Neural cell (in vitro differentiated cells): ENCODE measurements at regions not wholly inside any gene's neighbourhood (a gene's known extent, or its start where the extent isn't known, plus 50 kb on each side); places are given as distances from the start of the nearest gene placed in this dataset.

Experiments used
- H2AFZ ChIP-seq: fragments of 200-600, 300-800 bp; sonication (generic), shearing (Covaris generic); 2 replicates; pipeline ENCODE4 v1.6.0; 2014; ENCODE audit warnings: low read depth, mild to moderate bottlenecking, antibody characterized with exemption, low read length, moderate library complexity
- H3F3A ChIP-seq: fragments of 200-600 bp; shearing (Covaris generic); 2 replicates; pipeline ENCODE4 v1.6.1; 2016; ENCODE audit warnings: mild to moderate bottlenecking, moderate library complexity, mixed read lengths, antibody characterized with exemption, low read length; ENCODE audit not compliant: insufficient read depth, poor library complexity, severe bottlenecking
- H3K27ac ChIP-seq: fragments of 200-600, 300-800 bp; sonication (generic), shearing (Covaris generic); 2 replicates; pipeline ENCODE4 v1.5.1; 2014; ENCODE audit warnings: mild to moderate bottlenecking, low read length, moderate library complexity
- H3K27me3 ChIP-seq: fragments of 300-800, 200-600 bp; sonication (generic), shearing (Covaris generic); 2 replicates; pipeline ENCODE4 v1.6.0; 2014; ENCODE audit warnings: mild to moderate bottlenecking, low read depth, low read length, moderate library complexity; ENCODE audit not compliant: insufficient read depth
- H3K36me3 ChIP-seq: fragments of 300-800, 200-600 bp; sonication (generic), shearing (Covaris generic); 2 replicates; pipeline ENCODE4 v1.5.1; 2014; ENCODE audit warnings: mild to moderate bottlenecking, antibody characterized with exemption, low read length, moderate library complexity; ENCODE audit not compliant: insufficient read depth
- H3K4me2 ChIP-seq: fragments of 300-800, 200-600 bp; sonication (generic), shearing (Covaris generic); 2 replicates; pipeline ENCODE4 v1.6.0; 2014; ENCODE audit warnings: mild to moderate bottlenecking, low read length
- H3K4me3 ChIP-seq: fragments of 300-800, 200-600 bp; sonication (generic), shearing (Covaris generic); 2 replicates; pipeline ENCODE4 v1.5.1; 2014; ENCODE audit warnings: mild to moderate bottlenecking, low read length, moderate library complexity
- H3K79me2 ChIP-seq: fragments of 200-600 bp; shearing (Covaris generic); replicated peaks from 2 replicates; pipeline ENCODE4 v1.6.0; 2014; ENCODE audit warnings: mild to moderate bottlenecking, low read length, moderate library complexity; ENCODE audit not compliant: insufficient read depth
- H3K9ac ChIP-seq: fragments of 300-800, 200-600 bp; sonication (generic), shearing (Covaris generic); 2 replicates; pipeline ENCODE4 v1.6.1; 2016; ENCODE audit warnings: mild to moderate bottlenecking, low read length, mixed read lengths
- H3K9me2 ChIP-seq: fragments of 200-600 bp; shearing (Covaris generic); 2 replicates; pipeline ENCODE4 v1.6.1; 2016; ENCODE audit warnings: mild to moderate bottlenecking, low read length, mixed read lengths; ENCODE audit not compliant: insufficient read depth
- H3K9me3 ChIP-seq: fragments of 200-600, 300-800 bp; sonication (generic), shearing (Covaris generic); 2 replicates; pipeline ENCODE4 v1.6.1; 2016; ENCODE audit warnings: mild to moderate bottlenecking, mixed run types, low read length, moderate library complexity, mixed read lengths
- H4K20me1 ChIP-seq: fragments of 200-600 bp; shearing (Covaris generic); 2 replicates; pipeline ENCODE4 v1.6.1; 2016; ENCODE audit warnings: mild to moderate bottlenecking, mixed run types; ENCODE audit not compliant: insufficient read depth
- CTCF ChIP-seq: fragments of 450-650 bp; IDR thresholded peaks from 2 replicates; pipeline ENCODE4 v1.5.1; 2014; ENCODE audit warnings: antibody characterized with exemption, mild to moderate bottlenecking, moderate library complexity; ENCODE audit not compliant: poor library complexity, severe bottlenecking
- EP300 ChIP-seq: fragments of 450-650 bp; conservative IDR thresholded peaks from 2 replicates; pipeline ENCODE4 v1.6.1; 2014; ENCODE audit warnings: antibody characterized with exemption, mild to moderate bottlenecking, moderate library complexity; ENCODE audit not compliant: poor library complexity, severe bottlenecking
- EZH2 ChIP-seq: fragments of 200-600, 300-800 bp; shearing (Covaris generic), sonication (generic); IDR thresholded peaks from 2 replicates; pipeline ENCODE4 v1.6.1; 2014; ENCODE audit warnings: antibody characterized with exemption, low read length, borderline replicate concordance, mild to moderate bottlenecking; ENCODE audit not compliant: insufficient read depth, poor library complexity, severe bottlenecking
- MXI1 ChIP-seq: fragments of 450-650 bp; conservative IDR thresholded peaks from 2 replicates; pipeline ENCODE4 v1.6.1; 2014; ENCODE audit warnings: antibody characterized with exemption, mild to moderate bottlenecking; ENCODE audit not compliant: poor library complexity, severe bottlenecking
- POLR2AphosphoS5 ChIP-seq: IDR thresholded peaks from 2 replicates; pipeline ENCODE4 v1.6.1; 2012
- RAD21 ChIP-seq: fragments of 450-650 bp; conservative IDR thresholded peaks from 2 replicates; pipeline ENCODE4 v1.6.1; 2014; ENCODE audit warnings: antibody characterized with exemption, mild to moderate bottlenecking, moderate library complexity
- SMC3 ChIP-seq: fragments of 450-650 bp; conservative IDR thresholded peaks from 2 replicates; pipeline ENCODE4 v1.6.1; 2014; ENCODE audit warnings: antibody characterized with exemption, mild to moderate bottlenecking, moderate library complexity; ENCODE audit not compliant: poor library complexity
- TAF1 ChIP-seq: IDR thresholded peaks from 2 replicates; pipeline ENCODE4 v1.6.1; 2012; ENCODE audit warnings: low read depth
- TF ChIP-seq, protein P1 (sequence below): IDR thresholded peaks from 2 replicates; pipeline ENCODE4 v1.6.1; 2012; ENCODE audit warnings: borderline replicate concordance

- no peak overlapping the region for H3K27ac ChIP-seq
- H3K9me3 ChIP-seq = no peaks in the 10 kb centered on the region
- H4K20me1 ChIP-seq = no peaks in the 10 kb centered on the region
- no peaks in the 10 kb centered on the region for H3K36me3 ChIP-seq
- no peak overlapping the region for H2AFZ ChIP-seq
- no peaks in the 10 kb centered on the region for H3F3A ChIP-seq
- H3K79me2 ChIP-seq = no peaks in the 10 kb centered on the region
- no peak overlapping the region for H3K4me3 ChIP-seq
- H3K9ac ChIP-seq = no peak overlapping the region
- no peaks in the 10 kb centered on the region for H3K9me2 ChIP-seq
- no peak overlapping the region for H3K4me2 ChIP-seq
- H3K27me3 ChIP-seq = no peaks in the 10 kb centered on the region
- TF ChIP-seq RAD21 = no peak
- TF ChIP-seq, protein P1, sequence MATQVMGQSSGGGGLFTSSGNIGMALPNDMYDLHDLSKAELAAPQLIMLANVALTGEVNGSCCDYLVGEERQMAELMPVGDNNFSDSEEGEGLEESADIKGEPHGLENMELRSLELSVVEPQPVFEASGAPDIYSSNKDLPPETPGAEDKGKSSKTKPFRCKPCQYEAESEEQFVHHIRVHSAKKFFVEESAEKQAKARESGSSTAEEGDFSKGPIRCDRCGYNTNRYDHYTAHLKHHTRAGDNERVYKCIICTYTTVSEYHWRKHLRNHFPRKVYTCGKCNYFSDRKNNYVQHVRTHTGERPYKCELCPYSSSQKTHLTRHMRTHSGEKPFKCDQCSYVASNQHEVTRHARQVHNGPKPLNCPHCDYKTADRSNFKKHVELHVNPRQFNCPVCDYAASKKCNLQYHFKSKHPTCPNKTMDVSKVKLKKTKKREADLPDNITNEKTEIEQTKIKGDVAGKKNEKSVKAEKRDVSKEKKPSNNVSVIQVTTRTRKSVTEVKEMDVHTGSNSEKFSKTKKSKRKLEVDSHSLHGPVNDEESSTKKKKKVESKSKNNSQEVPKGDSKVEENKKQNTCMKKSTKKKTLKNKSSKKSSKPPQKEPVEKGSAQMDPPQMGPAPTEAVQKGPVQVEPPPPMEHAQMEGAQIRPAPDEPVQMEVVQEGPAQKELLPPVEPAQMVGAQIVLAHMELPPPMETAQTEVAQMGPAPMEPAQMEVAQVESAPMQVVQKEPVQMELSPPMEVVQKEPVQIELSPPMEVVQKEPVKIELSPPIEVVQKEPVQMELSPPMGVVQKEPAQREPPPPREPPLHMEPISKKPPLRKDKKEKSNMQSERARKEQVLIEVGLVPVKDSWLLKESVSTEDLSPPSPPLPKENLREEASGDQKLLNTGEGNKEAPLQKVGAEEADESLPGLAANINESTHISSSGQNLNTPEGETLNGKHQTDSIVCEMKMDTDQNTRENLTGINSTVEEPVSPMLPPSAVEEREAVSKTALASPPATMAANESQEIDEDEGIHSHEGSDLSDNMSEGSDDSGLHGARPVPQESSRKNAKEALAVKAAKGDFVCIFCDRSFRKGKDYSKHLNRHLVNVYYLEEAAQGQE = no peak
- TF ChIP-seq EP300 = no peak
- TF ChIP-seq CTCF = no peak
- no peak for TF ChIP-seq POLR2AphosphoS5
- no peak for TF ChIP-seq TAF1
- TF ChIP-seq EZH2 = no peak
- TF ChIP-seq MXI1 = no peak
- no peak for TF ChIP-seq SMC3
Observed at GRCh38 chr7:50155755-50156154, 62.7 kb upstream of the ZPBP start.

- H3K27ac ChIP-seq = no peak overlapping the region
- TF ChIP-seq SMC3 (no peak), CTCF (no peak), MXI1 (no peak), EP300 (no peak), POLR2AphosphoS5 (no peak), RAD21 (no peak), EZH2 (no peak), TAF1 (no peak)
- TF ChIP-seq, protein P1 = no peak
- no peaks in the 10 kb centered on the region for H3K79me2 ChIP-seq
- no peaks in the 10 kb centered on the region for H4K20me1 ChIP-seq
- no peaks in the 10 kb centered on the region for H3K9me3 ChIP-seq
- H3F3A ChIP-seq = no peaks in the 10 kb centered on the region
- no peak overlapping the region for H3K4me3 ChIP-seq
- H3K9ac ChIP-seq = no peak overlapping the region
- no peaks in the 10 kb centered on the region for H3K9me2 ChIP-seq
- H2AFZ ChIP-seq = no peak overlapping the region
- no peak overlapping the region for H3K4me2 ChIP-seq
- H3K36me3 ChIP-seq = no peaks in the 10 kb centered on the region
- H3K27me3 ChIP-seq = no peaks in the 10 kb centered on the region
Observed at GRCh38 chr7:50153995-50154394, 60.9 kb upstream of the ZPBP start.
